ENCODE measurements at regions not wholly inside any gene's neighbourhood (a gene's known extent, or its start where the extent isn't known, plus 50 kb on each side); places are given as distances from the start of the nearest gene placed in this dataset.

DNA sequence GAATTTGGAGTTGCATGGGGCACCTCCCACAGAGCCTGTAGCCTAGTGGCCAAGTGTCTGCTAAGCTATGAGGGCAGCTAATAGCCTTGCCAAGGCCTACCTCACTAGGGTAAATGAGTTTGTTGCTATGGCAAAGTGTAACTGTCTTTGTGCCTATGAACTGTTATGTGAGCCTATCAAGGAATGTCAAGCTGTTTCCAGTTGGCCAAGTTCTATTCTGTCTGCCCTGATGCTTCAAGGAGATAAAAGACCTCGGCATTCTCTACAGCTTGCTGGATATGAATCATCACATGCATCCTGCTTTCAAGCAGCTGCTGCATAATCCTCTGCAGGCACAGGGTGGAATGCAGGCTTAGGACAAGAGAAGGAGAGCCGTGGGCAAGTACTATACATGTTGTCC, 69.8 kb upstream of the CCDC112 start:
- Histone ChIP-seq H3K27me3 (ENCODE audit: control insufficient read depth in 1 of 2, insufficient read depth in 2 of 2, low read length in 2 of 2) (peaks cover 0 to 4% of the 10 kb centered on the region in 2 experiments; a peak in 1 of 5 replicates), H3K4me2 (ENCODE audit: low read depth, low read length) (no peak overlapping the region), H3K4me1 (ENCODE audit: insufficient read depth, low read length) (no peaks in the 10 kb centered on the region), H2AFZ (ENCODE audit: low read length) (no peak overlapping the region), H4K20me1 (ENCODE audit: insufficient read depth, low read length) (no peaks in the 10 kb centered on the region), H3K27ac (ENCODE audit: extremely low read length, insufficient read depth, low read length) (no peak overlapping the region), H3K79me2 (ENCODE audit: insufficient read depth, low read length) (no peaks in the 10 kb centered on the region), H3K9ac (ENCODE audit: insufficient read depth, low read depth, low read length) (no peak overlapping the region), H3K9me3 (ENCODE audit: low read length) (no peaks in the 10 kb centered on the region), H3K36me3 (replicated peaks in 1 of 2; ENCODE audit: control insufficient read depth in 1 of 2, insufficient read depth in 2 of 2, low read length in 2 of 2) (no peaks in the 10 kb centered on the region), H3K4me3 (replicated peaks in 1 of 3; ENCODE audit: insufficient read depth in 1 of 3, low read depth in 2 of 3, low read length in 3 of 3) (no peak overlapping the region)
- POLR2A ChIA-PET = no interaction called here
- FAIRE-seq (no peak), ATAC-seq (no peak), DNase-seq (ENCODE audit: low spot score) (no peak)
- intact Hi-C loops (cut with micrococcal nuclease; ENCODE audit: unreplicated experiment) = no loop called here
- in situ Hi-C loops (cut with HindIII; ENCODE audit: extremely low pct_ligation_motif_present, low pct_unique_long_range_greater_than_20kb) = no loop called here
- 3% methylated on average over 2 of the region's 2 CpGs for WGBS (ENCODE audit: low lambda C conversion rate)
- TF ChIP-seq, protein P1, sequence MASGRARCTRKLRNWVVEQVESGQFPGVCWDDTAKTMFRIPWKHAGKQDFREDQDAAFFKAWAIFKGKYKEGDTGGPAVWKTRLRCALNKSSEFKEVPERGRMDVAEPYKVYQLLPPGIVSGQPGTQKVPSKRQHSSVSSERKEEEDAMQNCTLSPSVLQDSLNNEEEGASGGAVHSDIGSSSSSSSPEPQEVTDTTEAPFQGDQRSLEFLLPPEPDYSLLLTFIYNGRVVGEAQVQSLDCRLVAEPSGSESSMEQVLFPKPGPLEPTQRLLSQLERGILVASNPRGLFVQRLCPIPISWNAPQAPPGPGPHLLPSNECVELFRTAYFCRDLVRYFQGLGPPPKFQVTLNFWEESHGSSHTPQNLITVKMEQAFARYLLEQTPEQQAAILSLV (CRISPR knock-in tag; IDR thresholded peaks at IDR 0.05; ENCODE audit: borderline replicate concordance) = no peak
- TF ChIP-seq NR1H2 (CRISPR knock-in tag; IDR thresholded peaks at IDR 0.05; ENCODE audit: borderline replicate concordance, low read depth) = no peak
- BruUV-seq (replicated peaks) = no TSS peak
- CTCF ChIA-PET (ENCODE audit: low intra/inter-chr PET ratio, low total read pairs) = no interaction called here

DNA sequence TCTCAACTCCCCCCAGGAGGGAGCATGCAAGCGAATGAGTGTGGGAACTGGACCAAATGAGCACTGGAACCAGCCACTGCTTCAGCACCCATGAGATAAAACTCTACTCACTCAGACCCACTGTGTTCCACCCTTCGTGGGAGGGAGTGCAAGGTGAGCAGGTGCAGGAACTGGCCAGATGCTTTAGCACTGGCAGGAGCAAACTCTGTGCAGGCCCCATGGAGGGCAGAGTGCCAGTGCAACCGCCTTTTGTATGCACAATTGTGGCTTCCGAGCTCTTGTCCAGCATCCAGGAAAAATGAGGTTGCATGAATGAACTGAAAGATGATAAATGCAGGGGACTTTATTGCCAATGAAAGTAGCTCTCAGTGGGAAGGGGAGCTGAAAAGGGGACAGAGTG, 67.4 kb upstream of the CCDC112 start:
- ATAC-seq (no peak), DNase-seq (ENCODE audit: low spot score) (no peak), FAIRE-seq (no peak)
- Histone ChIP-seq H4K20me1 (ENCODE audit: insufficient read depth, low read length) (no peaks in the 10 kb centered on the region), H3K9ac (ENCODE audit: insufficient read depth, low read depth, low read length) (no peak overlapping the region), H3K9me3 (ENCODE audit: low read length) (no peaks in the 10 kb centered on the region), H3K4me1 (ENCODE audit: insufficient read depth, low read length) (no peaks in the 10 kb centered on the region), H3K79me2 (ENCODE audit: insufficient read depth, low read length) (no peaks in the 10 kb centered on the region), H3K4me3 (replicated peaks in 1 of 3; ENCODE audit: insufficient read depth in 1 of 3, low read depth in 2 of 3, low read length in 3 of 3) (no peak overlapping the region), H3K27me3 (ENCODE audit: control insufficient read depth in 1 of 2, insufficient read depth in 2 of 2, low read length in 2 of 2) (no peaks in the 10 kb centered on the region; a peak in 1 of 5 replicates), H3K36me3 (replicated peaks in 1 of 2; ENCODE audit: control insufficient read depth in 1 of 2, insufficient read depth in 2 of 2, low read length in 2 of 2) (no peaks in the 10 kb centered on the region), H3K27ac (ENCODE audit: extremely low read length, insufficient read depth, low read length) (no peak overlapping the region), H2AFZ (ENCODE audit: low read length) (no peak overlapping the region), H3K4me2 (ENCODE audit: low read depth, low read length) (no peak overlapping the region)
- WGBS (ENCODE audit: low lambda C conversion rate) = 10% methylated on average over 3 of the region's 4 CpGs
- TF ChIP-seq MZF1 (CRISPR knock-in tag; IDR thresholded peaks at IDR 0.05; ENCODE audit: borderline replicate concordance) = no peak
- TF ChIP-seq, protein P2, sequence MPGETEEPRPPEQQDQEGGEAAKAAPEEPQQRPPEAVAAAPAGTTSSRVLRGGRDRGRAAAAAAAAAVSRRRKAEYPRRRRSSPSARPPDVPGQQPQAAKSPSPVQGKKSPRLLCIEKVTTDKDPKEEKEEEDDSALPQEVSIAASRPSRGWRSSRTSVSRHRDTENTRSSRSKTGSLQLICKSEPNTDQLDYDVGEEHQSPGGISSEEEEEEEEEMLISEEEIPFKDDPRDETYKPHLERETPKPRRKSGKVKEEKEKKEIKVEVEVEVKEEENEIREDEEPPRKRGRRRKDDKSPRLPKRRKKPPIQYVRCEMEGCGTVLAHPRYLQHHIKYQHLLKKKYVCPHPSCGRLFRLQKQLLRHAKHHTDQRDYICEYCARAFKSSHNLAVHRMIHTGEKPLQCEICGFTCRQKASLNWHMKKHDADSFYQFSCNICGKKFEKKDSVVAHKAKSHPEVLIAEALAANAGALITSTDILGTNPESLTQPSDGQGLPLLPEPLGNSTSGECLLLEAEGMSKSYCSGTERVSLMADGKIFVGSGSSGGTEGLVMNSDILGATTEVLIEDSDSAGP (CRISPR knock-in tag; IDR thresholded peaks at IDR 0.05; ENCODE audit: borderline replicate concordance) = no peak
- POLR2A ChIA-PET = no interaction called here
- intact Hi-C loops (cut with micrococcal nuclease; ENCODE audit: unreplicated experiment) (no loop called here), in situ Hi-C loops (cut with HindIII; ENCODE audit: extremely low pct_ligation_motif_present, low pct_unique_long_range_greater_than_20kb) (no loop called here)
- no TSS peak for BruUV-seq (replicated peaks)
- CTCF ChIA-PET (ENCODE audit: low intra/inter-chr PET ratio, low total read pairs) = no interaction called here
